H9 (cell line): ENCODE measurements at regions not wholly inside any gene's neighbourhood (a gene's known extent, or its start where the extent isn't known, plus 50 kb on each side); places are given as distances from the start of the nearest gene placed in this dataset.

Experiments
- DNase-seq: peaks from one replicate; pipeline ENCODE4 v3.0.0-alpha.2; 2017
- H2AFZ ChIP-seq: one replicate; pipeline ENCODE4 v1.6.1; 2013; ENCODE audit warnings: mild to moderate bottlenecking, low read length, control low read depth, moderate library complexity
- H2AK5ac ChIP-seq: 2 replicates; pipeline ENCODE4 v1.6.1; 2013; ENCODE audit warnings: low read length, control low read depth, mixed read lengths; ENCODE audit not compliant: insufficient read length
- H2BK120ac ChIP-seq: one replicate; pipeline ENCODE4 v1.6.1; 2013; ENCODE audit warnings: low read depth, mild to moderate bottlenecking, low read length, control low read depth, inconsistent platforms; ENCODE audit not compliant: poor library complexity, severe bottlenecking
- H2BK12ac ChIP-seq: 2 replicates; pipeline ENCODE4 v1.6.1; 2013; ENCODE audit warnings: low read length, control low read depth, mixed read lengths, low read depth; ENCODE audit not compliant: insufficient read length
- H2BK15ac ChIP-seq: 2 replicates; pipeline ENCODE4 v1.6.1; 2013; ENCODE audit warnings: low read depth, low read length, control low read depth
- H2BK20ac ChIP-seq: one replicate; pipeline ENCODE4 v1.6.1; 2013; ENCODE audit warnings: low read depth, mild to moderate bottlenecking, low read length, control low read depth, inconsistent platforms; ENCODE audit not compliant: poor library complexity, severe bottlenecking
- H2BK5ac ChIP-seq: 2 replicates; pipeline ENCODE4 v1.6.1; 2013; ENCODE audit warnings: low read length, control low read depth, mixed read lengths; ENCODE audit not compliant: insufficient read length
- H3K14ac ChIP-seq: 2 replicates; pipeline ENCODE4 v1.6.1; 2013; ENCODE audit warnings: low read length, control low read depth; ENCODE audit not compliant: insufficient read depth
- H3K18ac ChIP-seq: 2 replicates; pipeline ENCODE4 v1.6.1; 2013; ENCODE audit warnings: low read depth, mild to moderate bottlenecking, mixed read lengths, low read length, control low read depth; ENCODE audit not compliant: insufficient read length
- H3K23ac ChIP-seq: 2 replicates; pipeline ENCODE4 v1.6.1; 2013; ENCODE audit warnings: low read length, control low read depth, mixed read lengths, low read depth; ENCODE audit not compliant: insufficient read length
- H3K23me2 ChIP-seq: 2 replicates; pipeline ENCODE4 v1.6.1; 2013; ENCODE audit warnings: low read depth, mild to moderate bottlenecking, mixed read lengths, low read length, control low read depth; ENCODE audit not compliant: insufficient read length, poor library complexity, severe bottlenecking
- H3K27ac ChIP-seq: 2 replicates; pipeline ENCODE4 v1.5.1; 2013; ENCODE audit warnings: low read length, control low read depth, mixed read lengths, low read depth; ENCODE audit not compliant: insufficient read length
- H3K27me3 ChIP-seq: 2 replicates; pipeline ENCODE4 v1.6.1; 2013; ENCODE audit warnings: low read length, control low read depth, inconsistent platforms; ENCODE audit not compliant: insufficient read depth
- H3K4ac ChIP-seq: 2 replicates; pipeline ENCODE4 v1.6.1; 2013; ENCODE audit warnings: low read depth, mild to moderate bottlenecking, control low read depth, inconsistent platforms, low read length, moderate library complexity
- H3K4me1 ChIP-seq: 2 replicates; pipeline ENCODE4 v1.6.1; 2013; ENCODE audit warnings: low read length, control low read depth, inconsistent platforms; ENCODE audit not compliant: insufficient read depth
- H3K4me2 ChIP-seq: 2 replicates; pipeline ENCODE4 v1.6.1; 2013; ENCODE audit warnings: low read length, control low read depth, mixed read lengths; ENCODE audit not compliant: insufficient read length, insufficient read depth
- H3K56ac ChIP-seq: 2 replicates; pipeline ENCODE4 v1.6.1; 2013; ENCODE audit warnings: low read depth, mild to moderate bottlenecking, mixed read lengths, low read length, control low read depth; ENCODE audit not compliant: insufficient read length
- H3K79me1 ChIP-seq: 2 replicates; pipeline ENCODE4 v1.6.1; 2013; ENCODE audit warnings: low read depth, mild to moderate bottlenecking, moderate library complexity, low read length, control low read depth, inconsistent platforms; ENCODE audit not compliant: insufficient read depth, poor library complexity, severe bottlenecking
- H3K79me2 ChIP-seq: 2 replicates; pipeline ENCODE4 v1.6.1; 2013; ENCODE audit warnings: low read length, control low read depth, inconsistent platforms; ENCODE audit not compliant: insufficient read depth
- H3K9ac ChIP-seq: 2 replicates; pipeline ENCODE4 v1.6.1; 2013; ENCODE audit warnings: low read length, control low read depth, mixed read lengths; ENCODE audit not compliant: insufficient read length; ENCODE audit errors: extremely low read depth
- H3K9me3 ChIP-seq: one replicate; pipeline ENCODE4 v1.6.1; 2013; ENCODE audit warnings: low read depth, low read length, inconsistent platforms; ENCODE audit not compliant: control insufficient read depth
- H3T11ph ChIP-seq: one replicate; pipeline ENCODE4 v1.6.1; 2013; ENCODE audit warnings: mild to moderate bottlenecking, low read length, control low read depth, inconsistent platforms
- H4K20me1 ChIP-seq: one replicate; pipeline ENCODE4 v1.6.1; 2013; ENCODE audit not compliant: control insufficient read depth, insufficient read length, insufficient read depth
- H4K5ac ChIP-seq: 2 replicates; pipeline ENCODE4 v1.6.1; 2013; ENCODE audit warnings: low read depth, mild to moderate bottlenecking, mixed read lengths, low read length, control low read depth; ENCODE audit not compliant: insufficient read length
- H4K8ac ChIP-seq: replicated peaks from 2 replicates; pipeline ENCODE4 v1.6.1; 2013; ENCODE audit warnings: low read length, control low read depth, mixed read lengths, low read depth; ENCODE audit not compliant: insufficient read length
- H4K91ac ChIP-seq: 2 replicates; pipeline ENCODE4 v1.6.1; 2013; ENCODE audit warnings: low read depth, mild to moderate bottlenecking, moderate library complexity, mixed read lengths, low read length, control low read depth; ENCODE audit not compliant: insufficient read length
- H3K27ac Mint-ChIP-seq, 3 experiments: 2 replicates in 2 of 3; 3 replicates in 1 of 3; pipeline ENCODE4 v1.8.0; 2020 to 2021; ENCODE audit warnings: mixed read lengths in 3 of 3, mild to moderate bottlenecking in 1 of 3, moderate library complexity in 1 of 3
- H3K27me3 Mint-ChIP-seq: 2 replicates; pipeline ENCODE4 v1.8.0; 2021; ENCODE audit warnings: low read depth, mild to moderate bottlenecking, moderate library complexity, mixed read lengths
- H3K36me3 Mint-ChIP-seq, 3 experiments: 2 replicates in 2 of 3; 3 replicates in 1 of 3; pipeline ENCODE4 v1.8.0; 2020 to 2021; ENCODE audit warnings: low read depth in 3 of 3, mixed read lengths in 3 of 3; ENCODE audit not compliant: insufficient read depth in 1 of 3
- H3K4me1 Mint-ChIP-seq, 2 experiments: 2 replicates each; pipeline ENCODE4 v1.8.0; 2020; ENCODE audit warnings: mixed read lengths in 2 of 2
- H3K4me3 Mint-ChIP-seq, 2 experiments: 2 replicates in 1 of 2; 3 replicates in 1 of 2; pipeline ENCODE4 v1.8.0; 2020 to 2021; ENCODE audit warnings: mild to moderate bottlenecking in 2 of 2, mixed read lengths in 2 of 2, moderate library complexity in 1 of 2
- H3K9me3 Mint-ChIP-seq, 2 experiments: 2 replicates in 1 of 2; 3 replicates in 1 of 2; pipeline ENCODE4 v1.8.0; 2020; ENCODE audit warnings: mild to moderate bottlenecking in 2 of 2, mixed read lengths in 2 of 2, moderate library complexity in 1 of 2
- WGBS: extraction: QIAGEN DNeasy Blood & Tissue Kit; methylation state at CpG from one replicate; pipeline ENCODE4 v1.1.7; 2013; ENCODE audit warnings: missing lambda C conversion rate, low lambda C conversion rate, mixed read lengths; ENCODE audit not compliant: insufficient read length; ENCODE audit errors: extremely low coverage; 5-methylcytosine and 5-hydroxymethylcytosine counted together
- TF ChIP-seq, protein P1 (sequence below): fragments of 200-600 bp; sonication (generic); conservative IDR thresholded peaks from 3 replicates; pipeline ENCODE4 v1.8.0; 2021; ENCODE audit warnings: antibody characterized with exemption, mild to moderate bottlenecking

- no peak overlapping the region for H3K18ac ChIP-seq
- no peak overlapping the region for H2BK120ac ChIP-seq
- no peak overlapping the region for H3K9ac ChIP-seq
- no peaks in the 10 kb centered on the region for H3K27me3 Mint-ChIP-seq
- H3K79me1 ChIP-seq: no peaks in the 10 kb centered on the region
- H3K4me1 ChIP-seq: no peaks in the 10 kb centered on the region
- no peak overlapping the region for H2BK20ac ChIP-seq
- H2BK5ac ChIP-seq: no peak overlapping the region
- H3K4ac ChIP-seq: no peak overlapping the region
- no peaks in the 10 kb centered on the region for H3K9me3 ChIP-seq
- H3K79me2 ChIP-seq: no peaks in the 10 kb centered on the region
- peaks cover 0 to 7% of the 10 kb centered on the region in 2 experiments; a peak in 2 of 4 replicates for H3K4me1 Mint-ChIP-seq
- no peak overlapping the region for H3T11ph ChIP-seq
- H3K14ac ChIP-seq: no peak overlapping the region
- H3K36me3 Mint-ChIP-seq: no peaks in the 10 kb centered on the region
- no CpG with 5 or more reads among the region's 1 CpG for WGBS
- H3K27me3 ChIP-seq: no peaks in the 10 kb centered on the region
- H3K27ac Mint-ChIP-seq: no peak overlapping the region
- no peak overlapping the region for H3K4me3 Mint-ChIP-seq
- H2AK5ac ChIP-seq: no peak overlapping the region
- H2AFZ ChIP-seq: no peak overlapping the region
- no peak overlapping the region for H3K23ac ChIP-seq
- TF ChIP-seq, protein P1, sequence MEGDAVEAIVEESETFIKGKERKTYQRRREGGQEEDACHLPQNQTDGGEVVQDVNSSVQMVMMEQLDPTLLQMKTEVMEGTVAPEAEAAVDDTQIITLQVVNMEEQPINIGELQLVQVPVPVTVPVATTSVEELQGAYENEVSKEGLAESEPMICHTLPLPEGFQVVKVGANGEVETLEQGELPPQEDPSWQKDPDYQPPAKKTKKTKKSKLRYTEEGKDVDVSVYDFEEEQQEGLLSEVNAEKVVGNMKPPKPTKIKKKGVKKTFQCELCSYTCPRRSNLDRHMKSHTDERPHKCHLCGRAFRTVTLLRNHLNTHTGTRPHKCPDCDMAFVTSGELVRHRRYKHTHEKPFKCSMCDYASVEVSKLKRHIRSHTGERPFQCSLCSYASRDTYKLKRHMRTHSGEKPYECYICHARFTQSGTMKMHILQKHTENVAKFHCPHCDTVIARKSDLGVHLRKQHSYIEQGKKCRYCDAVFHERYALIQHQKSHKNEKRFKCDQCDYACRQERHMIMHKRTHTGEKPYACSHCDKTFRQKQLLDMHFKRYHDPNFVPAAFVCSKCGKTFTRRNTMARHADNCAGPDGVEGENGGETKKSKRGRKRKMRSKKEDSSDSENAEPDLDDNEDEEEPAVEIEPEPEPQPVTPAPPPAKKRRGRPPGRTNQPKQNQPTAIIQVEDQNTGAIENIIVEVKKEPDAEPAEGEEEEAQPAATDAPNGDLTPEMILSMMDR: no peak
- H2BK15ac ChIP-seq: no peak overlapping the region
- H3K4me2 ChIP-seq: no peak overlapping the region
- no peak overlapping the region for H4K8ac ChIP-seq
- no peak overlapping the region for H2BK12ac ChIP-seq
- H4K91ac ChIP-seq: no peak overlapping the region
- H3K9me3 Mint-ChIP-seq: no peaks in the 10 kb centered on the region
- no peaks in the 10 kb centered on the region for H4K20me1 ChIP-seq
- no peak overlapping the region for H4K5ac ChIP-seq
- no peak overlapping the region for H3K27ac ChIP-seq
- H3K56ac ChIP-seq: no peak overlapping the region
- no peak for DNase-seq
- no peaks in the 10 kb centered on the region for H3K23me2 ChIP-seq
These were observed 845.4 kb downstream of the KCNA4 start for GRCh38 chr11:29171360-29171950.
